Tibial nerve (tissue), 4 donors: ENCODE measurements at regions not wholly inside any gene's neighbourhood (a gene's known extent, or its start where the extent isn't known, plus 50 kb on each side); places are given as distances from the start of the nearest gene placed in this dataset.

Experiments used
- DNase-seq, 2 donors: peaks; one replicate each; pipeline ENCODE4 v3.0.0-alpha.2; 2019; ENCODE audit warnings: low spot score in 2 of 2
- H3K27ac ChIP-seq, 4 donors: fragments of 200-600 bp; sonication (generic) in 3 of 4; one replicate each; pipeline ENCODE4 v1.5.1; 2017 to 2019; ENCODE audit warnings: mild to moderate bottlenecking in 1 of 4
- H3K27me3 ChIP-seq, 2 donors: fragments of 200-600 bp; sonication (generic) in 1 of 2; one replicate each; pipeline versions ENCODE4 v1.5.1 to v1.6.0; 2017 to 2019
- H3K36me3 ChIP-seq, 3 donors: fragments of 200-600 bp; sonication (generic); one replicate each; pipeline ENCODE4 v1.5.1; 2018 to 2019
- H3K4me1 ChIP-seq, 4 donors: fragments of 200-600 bp; sonication (generic) in 3 of 4; one replicate each; pipeline ENCODE4 v1.5.1; 2017 to 2019
- H3K4me3 ChIP-seq, 4 donors: fragments of 200-600 bp; sonication (generic) in 3 of 4; one replicate each; pipeline ENCODE4 v1.5.1; 2017 to 2019; ENCODE audit warnings: mild to moderate bottlenecking in 1 of 4, moderate library complexity in 1 of 4
- H3K9me3 ChIP-seq, 4 donors: fragments of 200-600 bp; sonication (generic) in 3 of 4; one replicate each; pipeline ENCODE4 v1.5.1; 2017 to 2019
- CTCF ChIP-seq, 5 experiments: fragments of 200-600 bp in 3 of 5; fragments of 450-650 bp in 2 of 5; sonication (generic) in 3 of 5; IDR thresholded peaks; one replicate each; pipeline ENCODE4 v1.5.1; 2016 to 2019; ENCODE audit warnings: antibody characterized with exemption in 5 of 5, mild to moderate bottlenecking in 3 of 5, moderate library complexity in 2 of 5
- EP300 ChIP-seq, 2 donors: sonication (generic); formaldehyde crosslinking; IDR thresholded peaks; one replicate each; pipeline ENCODE4 v1.6.1; 2017; ENCODE audit warnings: antibody characterized with exemption in 2 of 2, mild to moderate bottlenecking in 1 of 2
- POLR2A ChIP-seq, 2 donors: fragments of 450-650 bp; IDR thresholded peaks; one replicate each; pipeline ENCODE4 v1.6.1; 2017; ENCODE audit warnings: antibody characterized with exemption in 2 of 2, mild to moderate bottlenecking in 2 of 2, moderate library complexity in 2 of 2
- WGBS, 2 donors: methylation state at CpG; one replicate each; pipeline ENCODE4 v1.1.5; 2018; 5-methylcytosine and 5-hydroxymethylcytosine counted together

GRCh38 chr2:4291430-4291829 is 588.1 kb downstream of the DCDC2C start:
- H3K9me3 ChIP-seq, result no peaks in the 10 kb centered on the region
- TF ChIP-seq CTCF (IDR thresholded peaks at IDR 0.05), result no peak
- TF ChIP-seq POLR2A (IDR thresholded peaks at IDR 0.05), result no peak
- 77 to 82% methylated on average over 4 of the region's 4 CpGs for WGBS, 2 donors
- H3K27me3 ChIP-seq, result no peaks in the 10 kb centered on the region
- no peak for DNase-seq
- H3K4me3 ChIP-seq, result no peak overlapping the region
- no peaks in the 10 kb centered on the region for H3K4me1 ChIP-seq
- no peak overlapping the region for H3K27ac ChIP-seq
- H3K36me3 ChIP-seq, result no peaks in the 10 kb centered on the region

- TF ChIP-seq CTCF (IDR thresholded peaks at IDR 0.05) (no peak), POLR2A (IDR thresholded peaks at IDR 0.05) (no peak), EP300 (IDR thresholded peaks at IDR 0.05) (no peak)
- Histone ChIP-seq H3K27me3 (no peaks in the 10 kb centered on the region), H3K4me3 (no peak overlapping the region), H3K36me3 (no peaks in the 10 kb centered on the region), H3K9me3 (no peaks in the 10 kb centered on the region), H3K27ac (no peak overlapping the region), H3K4me1 (no peaks in the 10 kb centered on the region)
- DNase-seq, result no peak
These were observed 592.3 kb downstream of the DCDC2C start for GRCh38 chr2:4295680-4296079.

- Histone ChIP-seq H3K4me3 (no peak overlapping the region), H3K27me3 (no peaks in the 10 kb centered on the region), H3K27ac (no peak overlapping the region), H3K36me3 (no peaks in the 10 kb centered on the region), H3K9me3 (peaks cover 0 to 10% (median 0%) of the 10 kb centered on the region in 4 donors), H3K4me1 (no peaks in the 10 kb centered on the region)
- TF ChIP-seq POLR2A (IDR thresholded peaks at IDR 0.05), result no peak
- no peak for TF ChIP-seq EP300 (IDR thresholded peaks at IDR 0.05)
- TF ChIP-seq CTCF (IDR thresholded peaks at IDR 0.05), result no peak
- 77 to 85% methylated on average over 3 of the region's 3 CpGs for WGBS, 2 donors
- no peak for DNase-seq
These were observed 597.2 kb downstream of the DCDC2C start for GRCh38 chr2:4300616-4301015.

DNA sequence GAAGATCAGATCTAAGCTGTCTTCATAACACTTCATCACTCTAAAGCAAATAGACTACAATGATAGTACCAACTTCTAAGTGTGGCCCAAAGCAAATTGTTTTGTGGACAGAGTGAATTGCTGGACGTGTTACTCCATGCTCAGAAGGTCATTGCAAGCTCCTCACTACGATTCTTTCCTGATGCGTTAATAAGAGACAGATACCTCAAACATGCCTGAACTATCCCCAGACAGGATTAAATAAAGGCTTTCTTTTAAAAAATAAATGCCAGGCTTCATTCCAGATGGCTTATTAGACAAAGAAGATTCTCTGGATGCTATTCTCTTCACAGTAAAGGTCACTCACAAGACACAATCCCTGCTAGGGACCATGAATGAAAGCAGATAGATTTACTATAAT is 621.2 kb downstream of the DCDC2C start:
- no peaks in the 10 kb centered on the region for H3K36me3 ChIP-seq
- no peaks in the 10 kb centered on the region for H3K4me1 ChIP-seq
- H3K4me3 ChIP-seq, result no peak overlapping the region
- H3K27ac ChIP-seq, result no peak overlapping the region
- H3K27me3 ChIP-seq, result no peaks in the 10 kb centered on the region
- H3K9me3 ChIP-seq, result peaks cover 0 to 6% (median 0%) of the 10 kb centered on the region in 4 donors
- WGBS, 2 donors, result 58 to 60% methylated on average over 3 of the region's 3 CpGs
- TF ChIP-seq EP300 (IDR thresholded peaks at IDR 0.05) (no peak), CTCF (IDR thresholded peaks at IDR 0.05) (no peak), POLR2A (IDR thresholded peaks at IDR 0.05) (no peak)
- no peak for DNase-seq

DNA sequence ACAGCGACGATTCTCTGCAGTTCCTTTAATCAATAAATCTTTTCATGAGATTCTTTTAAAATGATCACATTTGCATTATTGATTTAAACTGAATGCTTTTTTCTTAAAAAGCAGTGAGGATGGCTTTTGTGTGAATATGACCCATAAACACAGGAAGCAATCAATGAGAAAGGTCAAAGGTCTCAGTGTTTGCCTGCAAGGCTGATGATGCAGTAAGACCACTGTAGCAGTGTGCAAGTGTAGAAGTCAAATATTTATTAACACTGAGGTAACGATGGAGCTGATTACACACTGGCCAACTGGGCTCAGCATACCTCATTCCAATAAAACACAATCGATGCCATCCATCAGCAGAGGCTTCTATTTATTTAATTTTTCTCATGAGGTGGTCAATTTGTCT is 633.5 kb downstream of the DCDC2C start:
- 53% methylated on average over 4 of the region's 4 CpGs for WGBS, 2 donors
- TF ChIP-seq POLR2A (IDR thresholded peaks at IDR 0.05) (no peak), EP300 (IDR thresholded peaks at IDR 0.05) (no peak), CTCF (IDR thresholded peaks at IDR 0.05) (no peak)
- Histone ChIP-seq H3K36me3 (no peaks in the 10 kb centered on the region), H3K9me3 (no peaks in the 10 kb centered on the region), H3K27ac (no peak overlapping the region), H3K4me3 (no peak overlapping the region), H3K4me1 (no peaks in the 10 kb centered on the region), H3K27me3 (no peaks in the 10 kb centered on the region)
- no peak for DNase-seq
